Skeletal muscle tissue (tissue), 3 donors: ENCODE measurements at regions not wholly inside any gene's neighbourhood (a gene's known extent, or its start where the extent isn't known, plus 50 kb on each side); places are given as distances from the start of the nearest gene placed in this dataset.
A peak's percentile ranks its signal among the peaks of the same experiment; 100 is the strongest.
"Not testable (repeated sequence)": the region's sequence is repeated elsewhere in the genome, so short reads cannot be mapped to it uniquely, and the experiment has no call there.

ENCODE experiments used
- H3K27ac ChIP-seq: one replicate; pipeline ENCODE4 v1.7.0; 2013; ENCODE audit warnings: mild to moderate bottlenecking, low read depth, low read length, inconsistent platforms
- H3K27me3 ChIP-seq, 3 donors: one replicate each; pipeline ENCODE4 v1.7.0; 2013; ENCODE audit warnings: low read length in 3 of 3; ENCODE audit not compliant: control insufficient read depth in 3 of 3, insufficient read depth in 3 of 3
- H3K36me3 ChIP-seq, 3 donors: one replicate each; pipeline ENCODE4 v1.7.0; 2013; ENCODE audit warnings: low read length in 3 of 3; ENCODE audit not compliant: control insufficient read depth in 3 of 3, insufficient read depth in 3 of 3
- H3K4me1 ChIP-seq, 3 donors: one replicate each; pipeline ENCODE4 v1.7.0; 2013; ENCODE audit warnings: low read length in 3 of 3, mild to moderate bottlenecking in 3 of 3; ENCODE audit not compliant: control insufficient read depth in 3 of 3, insufficient read depth in 3 of 3
- H3K4me3 ChIP-seq, 3 donors: one replicate each; pipeline ENCODE4 v1.7.0; 2013; ENCODE audit warnings: low read length in 3 of 3
- H3K9ac ChIP-seq, 3 donors: one replicate each; pipeline ENCODE4 v1.7.0; 2013; ENCODE audit warnings: low read length in 3 of 3, mild to moderate bottlenecking in 3 of 3, moderate library complexity in 2 of 3, low read depth in 1 of 3
- H3K9me3 ChIP-seq, 3 donors: one replicate each; pipeline ENCODE4 v1.7.0; 2013; ENCODE audit warnings: low read length in 3 of 3; ENCODE audit not compliant: control insufficient read depth in 3 of 3
- donor health status: Osteomylitis.

GRCh38 chr3:197398286-197398878, 100.0 kb upstream of the DLG1 start:
- no peaks in the 10 kb centered on the region for H3K9me3 ChIP-seq
- H3K27ac ChIP-seq: no peak overlapping the region
- H3K9ac ChIP-seq: no peak overlapping the region
- no peaks in the 10 kb centered on the region for H3K27me3 ChIP-seq
- no peak overlapping the region for H3K4me3 ChIP-seq
- peaks cover 0 to 9% (median 4%) of the 10 kb centered on the region in 3 donors for H3K4me1 ChIP-seq
- H3K36me3 ChIP-seq: no peaks in the 10 kb centered on the region

GRCh38 chr3:197397838-197398237, 99.4 kb upstream of the DLG1 start:
- Histone ChIP-seq H3K4me1 (peaks cover 0 to 9% (median 4%) of the 10 kb centered on the region in 3 donors), H3K36me3 (no peaks in the 10 kb centered on the region), H3K27ac (no peak overlapping the region), H3K27me3 (no peaks in the 10 kb centered on the region), H3K4me3 (no peak overlapping the region), H3K9me3 (no peaks in the 10 kb centered on the region), H3K9ac (no peak overlapping the region)

GRCh38 chr3:197394464-197395321, 96.3 kb upstream of the DLG1 start:
- Histone ChIP-seq H3K9ac (no peak overlapping the region), H3K27me3 (no peaks in the 10 kb centered on the region), H3K27ac (no peak overlapping the region), H3K4me1 (peaks cover 0 to 9% (median 4%) of the 10 kb centered on the region in 3 donors), H3K4me3 (no peak overlapping the region), H3K9me3 (no peaks in the 10 kb centered on the region), H3K36me3 (no peaks in the 10 kb centered on the region)

- H3K9me3 ChIP-seq, H3K27me3 ChIP-seq, H3K9ac ChIP-seq, H3K4me1 ChIP-seq, H3K27ac ChIP-seq, H3K4me3 ChIP-seq, H3K36me3 ChIP-seq: not testable (repeated sequence)
These were observed 95.7 kb upstream of the DLG1 start for GRCh38 chr3:197394126-197394463.

- Histone ChIP-seq H3K9me3 (no peaks in the 10 kb centered on the region), H3K36me3 (no peaks in the 10 kb centered on the region), H3K9ac (no peak overlapping the region), H3K4me3 (no peak overlapping the region), H3K27me3 (no peaks in the 10 kb centered on the region), H3K4me1 (peaks cover 0 to 9% (median 4%) of the 10 kb centered on the region in 3 donors), H3K27ac (no peak overlapping the region)
These were observed 95.3 kb upstream of the DLG1 start for GRCh38 chr3:197393711-197394110.

- Histone ChIP-seq H3K9me3 (no peaks in the 10 kb centered on the region), H3K9ac (no peak overlapping the region), H3K27ac (no peak overlapping the region), H3K4me1 (peaks cover 0 to 9% (median 4%) of the 10 kb centered on the region in 3 donors), H3K27me3 (no peaks in the 10 kb centered on the region), H3K4me3 (no peak overlapping the region), H3K36me3 (no peaks in the 10 kb centered on the region)
These were observed 94.5 kb upstream of the DLG1 start for GRCh38 chr3:197392961-197393360.

GRCh38 chr3:197381371-197381770, 83.0 kb upstream of the DLG1 start:
- H3K36me3 ChIP-seq: no peaks in the 10 kb centered on the region
- peak overlapping the region in 1 of 3 donors; percentile 33 for H3K9ac ChIP-seq
- no peaks in the 10 kb centered on the region for H3K9me3 ChIP-seq
- H3K4me3 ChIP-seq: no peak overlapping the region
- H3K27ac ChIP-seq: no peak overlapping the region
- peaks cover 0 to 13% (median 13%) of the 10 kb centered on the region in 3 donors for H3K4me1 ChIP-seq
- H3K27me3 ChIP-seq: no peaks in the 10 kb centered on the region

GRCh38 chr3:197380786-197381185, 82.4 kb upstream of the DLG1 start:
- peaks cover 0 to 13% (median 13%) of the 10 kb centered on the region in 3 donors for H3K4me1 ChIP-seq
- no peak overlapping the region for H3K27ac ChIP-seq
- no peaks in the 10 kb centered on the region for H3K9me3 ChIP-seq
- no peak overlapping the region for H3K9ac ChIP-seq
- peak overlapping the region in 1 of 3 donors; percentile 13 for H3K4me3 ChIP-seq
- H3K27me3 ChIP-seq: no peaks in the 10 kb centered on the region
- no peaks in the 10 kb centered on the region for H3K36me3 ChIP-seq

GRCh38 chr3:197378985-197379718, 80.7 kb upstream of the DLG1 start:
- H3K9ac ChIP-seq: no peak overlapping the region
- peaks cover 0 to 20% (median 15%) of the 10 kb centered on the region in 3 donors for H3K4me1 ChIP-seq
- H3K36me3 ChIP-seq: no peaks in the 10 kb centered on the region
- H3K27me3 ChIP-seq: no peaks in the 10 kb centered on the region
- no peak overlapping the region for H3K4me3 ChIP-seq
- no peaks in the 10 kb centered on the region for H3K9me3 ChIP-seq
- H3K27ac ChIP-seq: no peak overlapping the region
